Cardiac muscle cell (in vitro differentiated cells and primary cell): ENCODE measurements at regions not wholly inside any gene's neighbourhood (a gene's known extent, or its start where the extent isn't known, plus 50 kb on each side); places are given as distances from the start of the nearest gene placed in this dataset.

Experiments
- DNase-seq, 2 donors: peaks; one replicate each; pipeline versions ENCODE4 v3.0.0 to v3.0.0-alpha.2; 2010 to 2017; ENCODE audit warnings: low read depth in 1 of 2, low spot score in 1 of 2
- H3K27ac ChIP-seq: fragments of 200-600 bp; sonication (generic); 2 replicates; pipeline ENCODE4 v1.5.1; 2016
- H3K27me3 ChIP-seq: fragments of 200-600 bp; sonication (generic); 2 replicates; pipeline ENCODE4 v1.6.0; 2016; ENCODE audit warnings: control low read depth
- H3K36me3 ChIP-seq: fragments of 200-600 bp; sonication (generic); 2 replicates; pipeline ENCODE4 v1.5.1; 2016; ENCODE audit warnings: control low read depth
- H3K4me1 ChIP-seq: fragments of 200-600 bp; sonication (generic); 2 replicates; pipeline ENCODE4 v1.8.1; 2017; ENCODE audit warnings: low read depth, mild to moderate bottlenecking, mixed run types
- H3K4me3 ChIP-seq: fragments of 200-600 bp; sonication (generic); 2 replicates; pipeline ENCODE4 v1.5.1; 2016; ENCODE audit warnings: mild to moderate bottlenecking
- H3K9me3 ChIP-seq: fragments of 200-600 bp; sonication (generic); 2 replicates; pipeline ENCODE4 v1.5.1; 2017; ENCODE audit warnings: low read depth, mild to moderate bottlenecking, control low read depth
- TF ChIP-seq, protein P1 (sequence below): IDR thresholded peaks from 2 replicates; pipeline ENCODE4 v1.5.1; 2012; ENCODE audit warnings: low read depth, mild to moderate bottlenecking, low read length

DNA sequence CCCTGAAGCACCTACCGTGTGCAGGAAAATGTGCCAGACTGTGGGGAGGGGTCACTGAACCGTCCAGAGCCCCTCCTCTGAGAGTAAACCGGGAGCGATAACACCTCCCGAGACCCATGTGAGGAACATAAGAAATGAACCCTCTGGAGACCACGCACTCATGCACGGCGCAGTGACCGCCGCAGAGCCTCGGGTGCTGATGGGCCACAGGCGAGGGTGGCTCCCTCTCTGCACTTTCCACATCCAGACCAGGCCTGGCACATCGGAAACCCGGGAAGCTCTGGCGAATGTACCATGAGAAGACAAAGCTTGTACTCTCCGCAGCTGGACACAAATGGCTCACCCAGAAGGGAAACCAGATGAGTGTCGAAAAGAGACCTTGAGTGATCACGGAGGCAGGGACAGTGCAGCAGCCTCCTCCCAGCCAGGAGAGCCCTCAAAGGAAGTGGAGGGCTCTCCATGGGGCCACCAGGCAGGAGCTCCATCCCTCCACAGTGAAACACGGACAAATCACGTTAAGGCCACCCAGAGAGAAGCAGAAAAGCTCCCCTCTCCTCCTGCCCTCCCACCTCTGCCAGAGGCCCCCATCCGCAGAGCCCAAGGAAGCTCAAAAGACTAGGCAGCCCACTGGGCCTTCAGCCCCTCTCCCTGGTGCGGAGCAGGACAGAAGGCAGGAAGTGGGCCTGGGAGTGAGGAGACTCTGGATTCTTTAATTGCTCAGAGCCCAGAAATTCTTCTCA is 178.1 kb upstream of the PPP2R2D start:
- H3K27me3 ChIP-seq: no peaks in the 10 kb centered on the region
- DNase-seq: no peak
- no peak overlapping the region for H3K4me3 ChIP-seq
- H3K27ac ChIP-seq: no peak overlapping the region
- no peaks in the 10 kb centered on the region for H3K36me3 ChIP-seq
- H3K9me3 ChIP-seq: no peaks in the 10 kb centered on the region
- H3K4me1 ChIP-seq: no peaks in the 10 kb centered on the region
- TF ChIP-seq, protein P1, sequence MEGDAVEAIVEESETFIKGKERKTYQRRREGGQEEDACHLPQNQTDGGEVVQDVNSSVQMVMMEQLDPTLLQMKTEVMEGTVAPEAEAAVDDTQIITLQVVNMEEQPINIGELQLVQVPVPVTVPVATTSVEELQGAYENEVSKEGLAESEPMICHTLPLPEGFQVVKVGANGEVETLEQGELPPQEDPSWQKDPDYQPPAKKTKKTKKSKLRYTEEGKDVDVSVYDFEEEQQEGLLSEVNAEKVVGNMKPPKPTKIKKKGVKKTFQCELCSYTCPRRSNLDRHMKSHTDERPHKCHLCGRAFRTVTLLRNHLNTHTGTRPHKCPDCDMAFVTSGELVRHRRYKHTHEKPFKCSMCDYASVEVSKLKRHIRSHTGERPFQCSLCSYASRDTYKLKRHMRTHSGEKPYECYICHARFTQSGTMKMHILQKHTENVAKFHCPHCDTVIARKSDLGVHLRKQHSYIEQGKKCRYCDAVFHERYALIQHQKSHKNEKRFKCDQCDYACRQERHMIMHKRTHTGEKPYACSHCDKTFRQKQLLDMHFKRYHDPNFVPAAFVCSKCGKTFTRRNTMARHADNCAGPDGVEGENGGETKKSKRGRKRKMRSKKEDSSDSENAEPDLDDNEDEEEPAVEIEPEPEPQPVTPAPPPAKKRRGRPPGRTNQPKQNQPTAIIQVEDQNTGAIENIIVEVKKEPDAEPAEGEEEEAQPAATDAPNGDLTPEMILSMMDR: no peak

DNA sequence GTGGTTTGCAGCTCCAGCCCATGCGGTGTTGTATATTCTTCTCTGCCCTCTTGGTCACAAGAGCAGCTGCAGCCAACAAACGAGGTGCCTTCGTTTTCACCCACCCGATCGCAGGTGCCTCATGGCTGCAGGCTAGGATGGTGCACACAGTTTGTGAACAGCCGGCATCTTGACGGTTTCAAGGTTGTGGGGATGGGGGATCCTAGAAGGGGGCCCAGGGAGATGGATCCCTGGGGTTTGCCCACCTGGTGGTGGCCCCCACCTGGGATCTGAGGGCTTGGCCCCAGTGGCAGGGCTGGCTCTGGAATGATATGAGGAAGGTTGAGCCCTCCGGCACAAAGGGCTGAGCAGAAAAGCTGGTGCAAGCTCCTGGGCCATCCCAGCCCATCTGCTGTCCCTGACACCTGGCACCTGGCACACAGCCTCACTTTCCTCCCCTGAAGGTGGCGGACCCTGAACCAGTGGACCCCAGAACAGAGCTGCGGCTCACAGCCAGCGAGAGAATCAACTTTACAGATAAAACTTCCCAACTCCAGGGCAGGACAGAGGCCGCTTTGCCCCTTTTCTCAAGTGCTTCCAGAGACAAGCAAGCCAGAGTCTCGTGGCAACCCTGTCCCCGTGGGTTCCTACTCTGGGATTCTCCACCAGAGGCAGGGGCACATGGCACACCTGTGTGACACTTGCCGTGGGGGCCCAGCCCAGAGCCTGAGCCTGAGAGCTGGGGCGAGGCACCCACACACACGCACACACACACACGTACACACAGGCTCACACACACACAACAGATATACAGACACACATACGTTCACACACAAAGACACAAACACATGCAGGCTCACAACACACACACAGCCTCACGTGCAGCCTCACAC is 177.3 kb upstream of the PPP2R2D start:
- Histone ChIP-seq H3K4me3 (no peak overlapping the region), H3K27me3 (no peaks in the 10 kb centered on the region), H3K36me3 (no peaks in the 10 kb centered on the region), H3K9me3 (no peaks in the 10 kb centered on the region), H3K4me1 (no peaks in the 10 kb centered on the region), H3K27ac (no peak overlapping the region)
- DNase-seq: no peak
- TF ChIP-seq, protein P1: no peak

DNA sequence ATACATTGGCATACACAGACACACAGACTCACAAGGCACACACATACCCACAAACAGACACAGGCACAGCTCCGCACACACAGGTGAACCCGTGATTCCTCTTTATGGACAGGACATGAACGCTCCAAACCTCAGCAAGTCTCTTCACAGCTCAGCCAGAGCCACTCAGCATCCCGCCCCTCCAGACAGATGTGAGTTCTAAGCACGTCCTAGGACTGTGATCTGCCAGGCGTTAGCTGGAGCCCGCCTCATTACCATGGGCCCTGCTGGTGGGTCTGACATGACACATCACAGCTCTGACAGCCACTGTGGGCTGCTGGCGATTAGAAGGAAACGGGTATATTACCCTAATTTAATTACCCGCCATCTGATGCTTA is 176.7 kb upstream of the PPP2R2D start:
- TF ChIP-seq, protein P1: no peak
- no peaks in the 10 kb centered on the region for H3K36me3 ChIP-seq
- DNase-seq: no peak
- H3K9me3 ChIP-seq: no peaks in the 10 kb centered on the region
- H3K4me3 ChIP-seq: no peak overlapping the region
- H3K4me1 ChIP-seq: no peaks in the 10 kb centered on the region
- no peaks in the 10 kb centered on the region for H3K27me3 ChIP-seq
- H3K27ac ChIP-seq: no peak overlapping the region

DNA sequence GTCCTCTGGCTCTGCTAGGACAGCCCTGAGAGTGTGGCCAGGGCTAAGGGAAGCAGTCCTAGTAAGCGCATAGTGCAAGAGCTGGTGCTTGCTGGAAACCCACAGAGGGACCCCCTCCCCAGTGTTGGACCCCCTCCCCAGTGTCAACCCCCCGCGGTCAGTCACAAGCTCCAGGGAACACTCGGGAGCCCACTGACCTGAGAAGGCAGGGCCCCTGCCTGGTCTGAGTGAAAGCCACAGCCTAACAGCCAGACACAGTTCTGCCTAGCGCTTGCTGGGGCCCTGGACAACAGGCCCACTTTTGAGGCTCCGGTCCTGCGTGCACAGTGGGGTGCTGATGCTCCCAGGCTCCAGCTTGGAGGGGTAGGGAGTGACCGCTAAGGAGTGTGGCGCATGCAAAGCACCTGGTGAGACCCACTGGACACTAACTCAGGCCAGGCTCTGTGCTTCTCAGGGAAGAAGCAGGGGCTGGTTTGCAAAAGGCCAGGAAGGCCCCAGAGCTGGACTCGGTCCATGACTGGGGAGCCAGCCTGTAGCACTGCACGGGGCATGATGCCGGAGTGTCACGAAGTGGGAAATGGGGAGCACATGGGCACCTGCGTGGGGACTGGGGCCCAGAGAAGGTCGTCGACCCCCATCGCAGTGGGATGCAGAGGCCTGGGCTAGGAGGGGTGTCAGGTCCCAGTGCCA is 175.8 kb upstream of the PPP2R2D start:
- Histone ChIP-seq H3K27me3 (no peaks in the 10 kb centered on the region), H3K36me3 (no peaks in the 10 kb centered on the region), H3K4me3 (no peak overlapping the region), H3K9me3 (no peaks in the 10 kb centered on the region), H3K4me1 (no peaks in the 10 kb centered on the region), H3K27ac (no peak overlapping the region)
- no peak for DNase-seq
- TF ChIP-seq, protein P1: no peak

DNA sequence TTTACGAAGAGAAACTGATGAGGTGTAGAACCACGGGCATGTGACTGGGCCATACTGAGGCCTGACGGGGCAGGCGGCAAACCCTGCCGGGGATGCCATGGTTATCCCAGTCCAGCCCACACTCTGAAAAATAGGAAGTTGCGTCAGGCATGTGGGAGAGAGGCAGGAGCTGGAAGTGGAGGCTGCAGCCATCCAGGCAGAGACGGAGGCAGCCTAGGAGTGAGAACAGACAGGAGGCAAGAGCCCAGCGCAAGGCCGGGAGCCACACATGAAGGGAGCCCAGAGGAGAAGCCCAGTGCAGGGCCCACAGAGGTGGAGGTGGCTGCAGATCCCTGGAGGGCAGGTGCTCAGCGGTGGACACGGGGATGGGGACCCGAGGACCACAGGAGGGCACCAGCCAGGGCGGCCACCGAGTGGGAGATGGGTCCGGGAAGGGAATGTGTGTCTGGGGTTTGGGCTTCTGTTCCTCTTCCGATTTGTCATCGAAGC is 175.2 kb upstream of the PPP2R2D start:
- Histone ChIP-seq H3K4me3 (no peak overlapping the region), H3K27me3 (no peaks in the 10 kb centered on the region), H3K36me3 (no peaks in the 10 kb centered on the region), H3K27ac (no peak overlapping the region), H3K9me3 (no peaks in the 10 kb centered on the region), H3K4me1 (no peaks in the 10 kb centered on the region)
- no peak for DNase-seq
- TF ChIP-seq, protein P1: no peak
